H9 (cell line): ENCODE measurements at regions not wholly inside any gene's neighbourhood (a gene's known extent, or its start where the extent isn't known, plus 50 kb on each side); places are given as distances from the start of the nearest gene placed in this dataset.

Experiments
- DNase-seq: peaks from one replicate; pipeline ENCODE4 v3.0.0-alpha.2; 2017
- H2AFZ ChIP-seq: one replicate; pipeline ENCODE4 v1.6.1; 2013; ENCODE audit warnings: mild to moderate bottlenecking, low read length, control low read depth, moderate library complexity
- H2AK5ac ChIP-seq: 2 replicates; pipeline ENCODE4 v1.6.1; 2013; ENCODE audit warnings: low read length, control low read depth, mixed read lengths; ENCODE audit not compliant: insufficient read length
- H2BK120ac ChIP-seq: one replicate; pipeline ENCODE4 v1.6.1; 2013; ENCODE audit warnings: low read depth, mild to moderate bottlenecking, low read length, control low read depth, inconsistent platforms; ENCODE audit not compliant: poor library complexity, severe bottlenecking
- H2BK12ac ChIP-seq: 2 replicates; pipeline ENCODE4 v1.6.1; 2013; ENCODE audit warnings: low read length, control low read depth, mixed read lengths, low read depth; ENCODE audit not compliant: insufficient read length
- H2BK15ac ChIP-seq: 2 replicates; pipeline ENCODE4 v1.6.1; 2013; ENCODE audit warnings: low read depth, low read length, control low read depth
- H2BK20ac ChIP-seq: one replicate; pipeline ENCODE4 v1.6.1; 2013; ENCODE audit warnings: low read depth, mild to moderate bottlenecking, low read length, control low read depth, inconsistent platforms; ENCODE audit not compliant: poor library complexity, severe bottlenecking
- H2BK5ac ChIP-seq: 2 replicates; pipeline ENCODE4 v1.6.1; 2013; ENCODE audit warnings: low read length, control low read depth, mixed read lengths; ENCODE audit not compliant: insufficient read length
- H3K14ac ChIP-seq: 2 replicates; pipeline ENCODE4 v1.6.1; 2013; ENCODE audit warnings: low read length, control low read depth; ENCODE audit not compliant: insufficient read depth
- H3K18ac ChIP-seq: 2 replicates; pipeline ENCODE4 v1.6.1; 2013; ENCODE audit warnings: low read depth, mild to moderate bottlenecking, mixed read lengths, low read length, control low read depth; ENCODE audit not compliant: insufficient read length
- H3K23ac ChIP-seq: 2 replicates; pipeline ENCODE4 v1.6.1; 2013; ENCODE audit warnings: low read length, control low read depth, mixed read lengths, low read depth; ENCODE audit not compliant: insufficient read length
- H3K23me2 ChIP-seq: 2 replicates; pipeline ENCODE4 v1.6.1; 2013; ENCODE audit warnings: low read depth, mild to moderate bottlenecking, mixed read lengths, low read length, control low read depth; ENCODE audit not compliant: insufficient read length, poor library complexity, severe bottlenecking
- H3K27ac ChIP-seq: 2 replicates; pipeline ENCODE4 v1.5.1; 2013; ENCODE audit warnings: low read length, control low read depth, mixed read lengths, low read depth; ENCODE audit not compliant: insufficient read length
- H3K27me3 ChIP-seq: 2 replicates; pipeline ENCODE4 v1.6.1; 2013; ENCODE audit warnings: low read length, control low read depth, inconsistent platforms; ENCODE audit not compliant: insufficient read depth
- H3K4ac ChIP-seq: 2 replicates; pipeline ENCODE4 v1.6.1; 2013; ENCODE audit warnings: low read depth, mild to moderate bottlenecking, control low read depth, inconsistent platforms, low read length, moderate library complexity
- H3K4me1 ChIP-seq: 2 replicates; pipeline ENCODE4 v1.6.1; 2013; ENCODE audit warnings: low read length, control low read depth, inconsistent platforms; ENCODE audit not compliant: insufficient read depth
- H3K4me2 ChIP-seq: 2 replicates; pipeline ENCODE4 v1.6.1; 2013; ENCODE audit warnings: low read length, control low read depth, mixed read lengths; ENCODE audit not compliant: insufficient read length, insufficient read depth
- H3K56ac ChIP-seq: 2 replicates; pipeline ENCODE4 v1.6.1; 2013; ENCODE audit warnings: low read depth, mild to moderate bottlenecking, mixed read lengths, low read length, control low read depth; ENCODE audit not compliant: insufficient read length
- H3K79me1 ChIP-seq: 2 replicates; pipeline ENCODE4 v1.6.1; 2013; ENCODE audit warnings: low read depth, mild to moderate bottlenecking, moderate library complexity, low read length, control low read depth, inconsistent platforms; ENCODE audit not compliant: insufficient read depth, poor library complexity, severe bottlenecking
- H3K79me2 ChIP-seq: 2 replicates; pipeline ENCODE4 v1.6.1; 2013; ENCODE audit warnings: low read length, control low read depth, inconsistent platforms; ENCODE audit not compliant: insufficient read depth
- H3K9ac ChIP-seq: 2 replicates; pipeline ENCODE4 v1.6.1; 2013; ENCODE audit warnings: low read length, control low read depth, mixed read lengths; ENCODE audit not compliant: insufficient read length; ENCODE audit errors: extremely low read depth
- H3K9me3 ChIP-seq: one replicate; pipeline ENCODE4 v1.6.1; 2013; ENCODE audit warnings: low read depth, low read length, inconsistent platforms; ENCODE audit not compliant: control insufficient read depth
- H3T11ph ChIP-seq: one replicate; pipeline ENCODE4 v1.6.1; 2013; ENCODE audit warnings: mild to moderate bottlenecking, low read length, control low read depth, inconsistent platforms
- H4K20me1 ChIP-seq: one replicate; pipeline ENCODE4 v1.6.1; 2013; ENCODE audit not compliant: control insufficient read depth, insufficient read length, insufficient read depth
- H4K5ac ChIP-seq: 2 replicates; pipeline ENCODE4 v1.6.1; 2013; ENCODE audit warnings: low read depth, mild to moderate bottlenecking, mixed read lengths, low read length, control low read depth; ENCODE audit not compliant: insufficient read length
- H4K8ac ChIP-seq: replicated peaks from 2 replicates; pipeline ENCODE4 v1.6.1; 2013; ENCODE audit warnings: low read length, control low read depth, mixed read lengths, low read depth; ENCODE audit not compliant: insufficient read length
- H4K91ac ChIP-seq: 2 replicates; pipeline ENCODE4 v1.6.1; 2013; ENCODE audit warnings: low read depth, mild to moderate bottlenecking, moderate library complexity, mixed read lengths, low read length, control low read depth; ENCODE audit not compliant: insufficient read length
- H3K27ac Mint-ChIP-seq, 3 experiments: 2 replicates in 2 of 3; 3 replicates in 1 of 3; pipeline ENCODE4 v1.8.0; 2020 to 2021; ENCODE audit warnings: mixed read lengths in 3 of 3, mild to moderate bottlenecking in 1 of 3, moderate library complexity in 1 of 3
- H3K27me3 Mint-ChIP-seq: 2 replicates; pipeline ENCODE4 v1.8.0; 2021; ENCODE audit warnings: low read depth, mild to moderate bottlenecking, moderate library complexity, mixed read lengths
- H3K36me3 Mint-ChIP-seq, 3 experiments: 2 replicates in 2 of 3; 3 replicates in 1 of 3; pipeline ENCODE4 v1.8.0; 2020 to 2021; ENCODE audit warnings: low read depth in 3 of 3, mixed read lengths in 3 of 3; ENCODE audit not compliant: insufficient read depth in 1 of 3
- H3K4me1 Mint-ChIP-seq, 2 experiments: 2 replicates each; pipeline ENCODE4 v1.8.0; 2020; ENCODE audit warnings: mixed read lengths in 2 of 2
- H3K4me3 Mint-ChIP-seq, 2 experiments: 2 replicates in 1 of 2; 3 replicates in 1 of 2; pipeline ENCODE4 v1.8.0; 2020 to 2021; ENCODE audit warnings: mild to moderate bottlenecking in 2 of 2, mixed read lengths in 2 of 2, moderate library complexity in 1 of 2
- H3K9me3 Mint-ChIP-seq, 2 experiments: 2 replicates in 1 of 2; 3 replicates in 1 of 2; pipeline ENCODE4 v1.8.0; 2020; ENCODE audit warnings: mild to moderate bottlenecking in 2 of 2, mixed read lengths in 2 of 2, moderate library complexity in 1 of 2
- CTCF ChIP-seq: fragments of 200-600 bp; sonication (generic); conservative IDR thresholded peaks from 3 replicates; pipeline ENCODE4 v1.8.0; 2021; ENCODE audit warnings: antibody characterized with exemption, mild to moderate bottlenecking
- WGBS: extraction: QIAGEN DNeasy Blood & Tissue Kit; methylation state at CpG from one replicate; pipeline ENCODE4 v1.1.7; 2013; ENCODE audit warnings: missing lambda C conversion rate, low lambda C conversion rate, mixed read lengths; ENCODE audit not compliant: insufficient read length; ENCODE audit errors: extremely low coverage; 5-methylcytosine and 5-hydroxymethylcytosine counted together

GRCh38 chr4:108371282-108371681 lies 202.6 kb upstream of the LEF1 start:
- TF ChIP-seq CTCF: no peak
- WGBS: no CpG with 5 or more reads among the region's 8 CpGs
- H2BK15ac ChIP-seq: no peak overlapping the region
- no peak for DNase-seq
- no peak overlapping the region for H3K27ac Mint-ChIP-seq
- H3K56ac ChIP-seq: no peak overlapping the region
- no peak overlapping the region for H3K23ac ChIP-seq
- no peak overlapping the region for H3K14ac ChIP-seq
- no peaks in the 10 kb centered on the region for H3K23me2 ChIP-seq
- H3K4me1 ChIP-seq: no peaks in the 10 kb centered on the region
- H4K5ac ChIP-seq: no peak overlapping the region
- no peaks in the 10 kb centered on the region for H3K36me3 Mint-ChIP-seq
- no peak overlapping the region for H2BK20ac ChIP-seq
- H3K4ac ChIP-seq: no peak overlapping the region
- no peak overlapping the region for H2AFZ ChIP-seq
- no peak overlapping the region for H2BK5ac ChIP-seq
- no peaks in the 10 kb centered on the region for H3K79me2 ChIP-seq
- no peak overlapping the region for H3K18ac ChIP-seq
- H2BK12ac ChIP-seq: no peak overlapping the region
- H2BK120ac ChIP-seq: no peak overlapping the region
- H3K27me3 Mint-ChIP-seq: peaks cover 2% of the 10 kb centered on the region
- H3K79me1 ChIP-seq: no peaks in the 10 kb centered on the region
- H3K9me3 Mint-ChIP-seq: no peaks in the 10 kb centered on the region
- H4K8ac ChIP-seq: no peak overlapping the region
- no peak overlapping the region for H3K4me3 Mint-ChIP-seq
- no peaks in the 10 kb centered on the region for H3K9me3 ChIP-seq
- H3K27me3 ChIP-seq: no peaks in the 10 kb centered on the region
- no peak overlapping the region for H3T11ph ChIP-seq
- no peak overlapping the region for H4K91ac ChIP-seq
- H3K4me2 ChIP-seq: no peak overlapping the region
- H3K27ac ChIP-seq: no peak overlapping the region
- H3K4me1 Mint-ChIP-seq: peaks cover 4 to 12% of the 10 kb centered on the region in 2 experiments; a peak in 2 of 4 replicates
- H2AK5ac ChIP-seq: no peak overlapping the region
- no peaks in the 10 kb centered on the region for H4K20me1 ChIP-seq
- H3K9ac ChIP-seq: no peak overlapping the region
